ENCODE measurements at regions not wholly inside any gene's neighbourhood (a gene's known extent, or its start where the extent isn't known, plus 50 kb on each side); places are given as distances from the start of the nearest gene placed in this dataset.

- Histone ChIP-seq H3K36me3 (ENCODE audit: insufficient read depth) (no peaks in the 10 kb centered on the region), H3K4me1 (ENCODE audit: insufficient read depth) (no peaks in the 10 kb centered on the region), H3K4me3 (ENCODE audit: low read depth, low read length) (no peak overlapping the region), H3K27ac (ENCODE audit: low read depth) (no peak overlapping the region)
- WGBS = 61% methylated on average over 2 of the region's 2 CpGs
- no peak for DNase-seq (ENCODE audit: extremely low spot score)
Measured at GRCh38 chr19:32188921-32189320, 156.5 kb upstream of the ZNF507 start.

GRCh38 chr19:32189956-32190706, 155.3 kb upstream of the ZNF507 start:
- WGBS = 68% methylated on average over 6 of the region's 6 CpGs
- DNase-seq (ENCODE audit: extremely low spot score) = no peak
- H3K4me1 ChIP-seq (ENCODE audit: insufficient read depth) = no peaks in the 10 kb centered on the region
- no peaks in the 10 kb centered on the region for H3K36me3 ChIP-seq (ENCODE audit: insufficient read depth)
- no peak overlapping the region for H3K4me3 ChIP-seq (ENCODE audit: low read depth, low read length)
- no peak overlapping the region for H3K27ac ChIP-seq (ENCODE audit: low read depth)

GRCh38 chr19:32191921-32192320, 153.5 kb upstream of the ZNF507 start:
- H3K4me1 ChIP-seq (ENCODE audit: insufficient read depth) = no peaks in the 10 kb centered on the region
- no peak overlapping the region for H3K4me3 ChIP-seq (ENCODE audit: low read depth, low read length)
- no peak for DNase-seq (ENCODE audit: extremely low spot score)
- WGBS = 97% methylated on average over 3 of the region's 3 CpGs
- no peaks in the 10 kb centered on the region for H3K36me3 ChIP-seq (ENCODE audit: insufficient read depth)
- H3K27ac ChIP-seq (ENCODE audit: low read depth) = no peak overlapping the region

- Histone ChIP-seq H3K4me3 (ENCODE audit: low read depth, low read length) (no peak overlapping the region), H3K4me1 (ENCODE audit: insufficient read depth) (no peaks in the 10 kb centered on the region), H3K27ac (ENCODE audit: low read depth) (no peak overlapping the region), H3K36me3 (ENCODE audit: insufficient read depth) (no peaks in the 10 kb centered on the region)
- DNase-seq (ENCODE audit: extremely low spot score) = no peak
- 82% methylated on average over 13 of the region's 13 CpGs for WGBS
Measured at GRCh38 chr19:32195706-32196610, 149.5 kb upstream of the ZNF507 start.

- WGBS = 90% methylated on average over 13 of the region's 13 CpGs
- DNase-seq (ENCODE audit: extremely low spot score) = no peak
- Histone ChIP-seq H3K27ac (ENCODE audit: low read depth) (no peak overlapping the region), H3K36me3 (ENCODE audit: insufficient read depth) (no peaks in the 10 kb centered on the region), H3K4me3 (ENCODE audit: low read depth, low read length) (no peak overlapping the region), H3K4me1 (ENCODE audit: insufficient read depth) (no peaks in the 10 kb centered on the region)
Measured at GRCh38 chr19:32196690-32197420, 148.6 kb upstream of the ZNF507 start.

GRCh38 chr19:32197896-32198882, 147.2 kb upstream of the ZNF507 start:
- WGBS = 80% methylated on average over 13 of the region's 13 CpGs
- Histone ChIP-seq H3K4me3 (ENCODE audit: low read depth, low read length) (no peak overlapping the region), H3K27ac (ENCODE audit: low read depth) (no peak overlapping the region), H3K4me1 (ENCODE audit: insufficient read depth) (no peaks in the 10 kb centered on the region), H3K36me3 (ENCODE audit: insufficient read depth) (no peaks in the 10 kb centered on the region)
- no peak for DNase-seq (ENCODE audit: extremely low spot score)

- WGBS = 87% methylated on average over 10 of the region's 10 CpGs
- no peak overlapping the region for H3K4me3 ChIP-seq (ENCODE audit: low read depth, low read length)
- no peak overlapping the region for H3K27ac ChIP-seq (ENCODE audit: low read depth)
- H3K36me3 ChIP-seq (ENCODE audit: insufficient read depth) = no peaks in the 10 kb centered on the region
- H3K4me1 ChIP-seq (ENCODE audit: insufficient read depth) = no peaks in the 10 kb centered on the region
- no peak for DNase-seq (ENCODE audit: extremely low spot score)
Measured at GRCh38 chr19:32199501-32200040, 145.8 kb upstream of the ZNF507 start.

- H3K4me1 ChIP-seq (ENCODE audit: insufficient read depth) = no peaks in the 10 kb centered on the region
- H3K4me3 ChIP-seq (ENCODE audit: low read depth, low read length) = no peak overlapping the region
- H3K27ac ChIP-seq (ENCODE audit: low read depth) = no peak overlapping the region
- WGBS = 81% methylated on average over 9 of the region's 9 CpGs
- H3K36me3 ChIP-seq (ENCODE audit: insufficient read depth) = no peaks in the 10 kb centered on the region
- DNase-seq (ENCODE audit: extremely low spot score) = no peak
Measured at GRCh38 chr19:32200312-32201038, 144.9 kb upstream of the ZNF507 start.

GRCh38 chr19:32201211-32201610, 144.2 kb upstream of the ZNF507 start:
- H3K4me3 ChIP-seq (ENCODE audit: low read depth, low read length) = no peak overlapping the region
- H3K36me3 ChIP-seq (ENCODE audit: insufficient read depth) = no peaks in the 10 kb centered on the region
- 90% methylated on average over 2 of the region's 2 CpGs for WGBS
- DNase-seq (ENCODE audit: extremely low spot score) = no peak
- no peak overlapping the region for H3K27ac ChIP-seq (ENCODE audit: low read depth)
- no peaks in the 10 kb centered on the region for H3K4me1 ChIP-seq (ENCODE audit: insufficient read depth)

GRCh38 chr19:32201636-32202051, 143.8 kb upstream of the ZNF507 start:
- Histone ChIP-seq H3K36me3 (ENCODE audit: insufficient read depth) (no peaks in the 10 kb centered on the region), H3K27ac (ENCODE audit: low read depth) (no peak overlapping the region), H3K4me3 (ENCODE audit: low read depth, low read length) (no peak overlapping the region), H3K4me1 (ENCODE audit: insufficient read depth) (no peaks in the 10 kb centered on the region)
- 71% methylated on average over 15 of the region's 15 CpGs for WGBS
- DNase-seq (ENCODE audit: extremely low spot score) = no peak

GRCh38 chr19:32202244-32202643, 143.2 kb upstream of the ZNF507 start:
- H3K4me1 ChIP-seq (ENCODE audit: insufficient read depth) = no peaks in the 10 kb centered on the region
- DNase-seq (ENCODE audit: extremely low spot score) = no peak
- H3K36me3 ChIP-seq (ENCODE audit: insufficient read depth) = no peaks in the 10 kb centered on the region
- no peak overlapping the region for H3K4me3 ChIP-seq (ENCODE audit: low read depth, low read length)
- 89% methylated on average over 5 of the region's 5 CpGs for WGBS
- H3K27ac ChIP-seq (ENCODE audit: low read depth) = no peak overlapping the region

- 96% methylated on average over 6 of the region's 6 CpGs for WGBS
- no peak for DNase-seq (ENCODE audit: extremely low spot score)
Measured at GRCh38 chr19:32203161-32203560, 142.2 kb upstream of the ZNF507 start.

More at GRCh38 chr19:32203161-32203560, 142.2 kb upstream of the ZNF507 start:
- H3K4me1 ChIP-seq (ENCODE audit: insufficient read depth) = no peaks in the 10 kb centered on the region
- no peak overlapping the region for H3K27ac ChIP-seq (ENCODE audit: low read depth)
- no peak overlapping the region for H3K4me3 ChIP-seq (ENCODE audit: low read depth, low read length)
- H3K36me3 ChIP-seq (ENCODE audit: insufficient read depth) = no peaks in the 10 kb centered on the region

Measured in urinary bladder (tissue), 3 donors.